ENCODE measurements at regions not wholly inside any gene's neighbourhood (a gene's known extent, or its start where the extent isn't known, plus 50 kb on each side); places are given as distances from the start of the nearest gene placed in this dataset.
"Not testable (repeated sequence)": the region's sequence is repeated elsewhere in the genome, so short reads cannot be mapped to it uniquely, and the experiment has no call there.

GRCh38 chr1:170804419-170804818 is 130.9 kb upstream of the MROH9 start:
- no peak for DNase-seq (ENCODE audit: low spot score)
- in situ Hi-C loops (cut with MboI; ENCODE audit: low pct_unique_long_range_greater_than_20kb, low sequenced_read_pairs, unreplicated experiment) = no loop called here

GRCh38 chr1:170804879-170805278 is 130.5 kb upstream of the MROH9 start:
- in situ Hi-C loops (cut with MboI; ENCODE audit: low pct_unique_long_range_greater_than_20kb, low sequenced_read_pairs, unreplicated experiment) = no loop called here

More at GRCh38 chr1:170804419-170804818, 130.9 kb upstream of the MROH9 start:
- TF ChIP-seq CTCF (IDR thresholded peaks at IDR 0.05; ENCODE audit: extremely low read depth, insufficient read depth, missing control alignments) = no peak

GRCh38 chr1:170806961-170807360 is 128.4 kb upstream of the MROH9 start:
- TF ChIP-seq CTCF (IDR thresholded peaks at IDR 0.05; ENCODE audit: extremely low read depth, insufficient read depth, missing control alignments) = no peak

More at GRCh38 chr1:170804879-170805278, 130.5 kb upstream of the MROH9 start:
- DNase-seq (ENCODE audit: low spot score) = no peak
- no peak for TF ChIP-seq CTCF (IDR thresholded peaks at IDR 0.05; ENCODE audit: extremely low read depth, insufficient read depth, missing control alignments)

GRCh38 chr1:170807432-170807831 is 127.9 kb upstream of the MROH9 start:
- in situ Hi-C loops (cut with MboI; ENCODE audit: low pct_unique_long_range_greater_than_20kb, low sequenced_read_pairs, unreplicated experiment) = no loop called here
- no peak for TF ChIP-seq CTCF (IDR thresholded peaks at IDR 0.05; ENCODE audit: extremely low read depth, insufficient read depth, missing control alignments)
- no peak for DNase-seq (ENCODE audit: low spot score)

More at GRCh38 chr1:170806961-170807360, 128.4 kb upstream of the MROH9 start:
- in situ Hi-C loops (cut with MboI; ENCODE audit: low pct_unique_long_range_greater_than_20kb, low sequenced_read_pairs, unreplicated experiment) = no loop called here
- DNase-seq (ENCODE audit: low spot score) = no peak

GRCh38 chr1:170808216-170808885 is 127.0 kb upstream of the MROH9 start:
- DNase-seq (ENCODE audit: low spot score) = no peak
- in situ Hi-C loops (cut with MboI; ENCODE audit: low pct_unique_long_range_greater_than_20kb, low sequenced_read_pairs, unreplicated experiment) = no loop called here
- TF ChIP-seq CTCF (IDR thresholded peaks at IDR 0.05; ENCODE audit: extremely low read depth, insufficient read depth, missing control alignments) = no peak

GRCh38 chr1:170811013-170811412 is 124.3 kb upstream of the MROH9 start:
- DNase-seq (ENCODE audit: low spot score); in situ Hi-C loops (cut with MboI; ENCODE audit: low pct_unique_long_range_greater_than_20kb, low sequenced_read_pairs, unreplicated experiment): not testable (repeated sequence)

- no peak for DNase-seq (ENCODE audit: low spot score)
- no peak for TF ChIP-seq CTCF (IDR thresholded peaks at IDR 0.05; ENCODE audit: extremely low read depth, insufficient read depth, missing control alignments)
- in situ Hi-C loops (cut with MboI; ENCODE audit: low pct_unique_long_range_greater_than_20kb, low sequenced_read_pairs, unreplicated experiment) = no loop called here
These were observed 115.6 kb upstream of the MROH9 start for GRCh38 chr1:170819781-170820180.
